Astrocyte (in vitro differentiated cells and primary cell): ENCODE measurements at regions not wholly inside any gene's neighbourhood (a gene's known extent, or its start where the extent isn't known, plus 50 kb on each side); places are given as distances from the start of the nearest gene placed in this dataset.

ENCODE experiments used
- DNase-seq: peaks from one replicate; pipeline ENCODE4 v3.0.0-alpha.2; 2010; ENCODE audit warnings: low read depth
- FAIRE-seq: peaks from 2 replicates; lab custom pipeline; 2011; peaks lifted over from hg19 to GRCh38; lab: Jason Lieb, UNC
- H2AFZ ChIP-seq: 2 replicates; pipeline ENCODE4 v1.6.0; 2012; ENCODE audit warnings: low read depth, low read length, inconsistent platforms
- H3K27ac ChIP-seq: 2 replicates; pipeline ENCODE4 v1.5.1; 2011; ENCODE audit warnings: low read depth, low read length, inconsistent platforms
- H3K27me3 ChIP-seq: 2 replicates; pipeline ENCODE4 v1.6.0; 2011; ENCODE audit warnings: low read length, inconsistent platforms; ENCODE audit not compliant: insufficient read depth
- H3K36me3 ChIP-seq: 2 replicates; pipeline ENCODE4 v1.5.1; 2011; ENCODE audit warnings: low read length, inconsistent platforms; ENCODE audit not compliant: insufficient read depth
- H3K4me1 ChIP-seq: 2 replicates; pipeline ENCODE4 v1.5.1; 2011; ENCODE audit warnings: low read length, inconsistent platforms; ENCODE audit not compliant: insufficient read depth
- H3K4me2 ChIP-seq: 2 replicates; pipeline ENCODE4 v1.6.0; 2012; ENCODE audit warnings: low read length, inconsistent platforms
- H3K4me3 ChIP-seq: 2 replicates; pipeline ENCODE4 v1.5.1; 2011; ENCODE audit warnings: low read depth, mild to moderate bottlenecking, low read length, inconsistent platforms; ENCODE audit not compliant: insufficient read depth
- H3K79me2 ChIP-seq: 2 replicates; pipeline ENCODE4 v1.6.0; 2012; ENCODE audit warnings: mild to moderate bottlenecking, low read length, inconsistent platforms; ENCODE audit not compliant: insufficient read depth
- H3K9ac ChIP-seq: 2 replicates; pipeline ENCODE4 v1.6.0; 2012; ENCODE audit warnings: mild to moderate bottlenecking, low read length, inconsistent platforms
- H3K9me3 ChIP-seq: 2 replicates; pipeline ENCODE4 v1.5.1; 2012; ENCODE audit warnings: low read depth, mild to moderate bottlenecking, low read length, inconsistent platforms; ENCODE audit not compliant: insufficient read depth
- H4K20me1 ChIP-seq: 2 replicates; pipeline ENCODE4 v1.6.0; 2012; ENCODE audit warnings: low read length, inconsistent platforms; ENCODE audit not compliant: insufficient read depth
- H3K27ac Mint-ChIP-seq: one replicate; pipeline ENCODE4 v1.8.0; 2021; ENCODE audit warnings: mild to moderate bottlenecking, mixed read lengths; ENCODE audit not compliant: unreplicated experiment
- H3K27me3 Mint-ChIP-seq: one replicate; pipeline ENCODE4 v1.8.0; 2021; ENCODE audit warnings: low read depth, mixed read lengths; ENCODE audit not compliant: unreplicated experiment
- H3K36me3 Mint-ChIP-seq: one replicate; pipeline ENCODE4 v1.8.0; 2021; ENCODE audit warnings: low read depth, mixed read lengths; ENCODE audit not compliant: unreplicated experiment
- H3K4me1 Mint-ChIP-seq: one replicate; pipeline ENCODE4 v1.8.0; 2021; ENCODE audit warnings: low read depth, mixed read lengths; ENCODE audit not compliant: unreplicated experiment
- H3K4me3 Mint-ChIP-seq: one replicate; pipeline ENCODE4 v1.8.0; 2021; ENCODE audit warnings: mild to moderate bottlenecking, moderate library complexity, mixed read lengths; ENCODE audit not compliant: unreplicated experiment
- H3K9me3 Mint-ChIP-seq: one replicate; pipeline ENCODE4 v1.8.0; 2021; ENCODE audit warnings: mild to moderate bottlenecking, mixed read lengths; ENCODE audit not compliant: unreplicated experiment
- EZH2 ChIP-seq: IDR thresholded peaks from 2 replicates; pipeline ENCODE4 v1.6.1; 2012; ENCODE audit warnings: mild to moderate bottlenecking, low read length, inconsistent platforms; ENCODE audit not compliant: insufficient read depth
- TF ChIP-seq, protein P1 (sequence below): IDR thresholded peaks from 2 replicates; pipeline ENCODE4 v1.5.1; 2011; ENCODE audit warnings: low read depth, mild to moderate bottlenecking, inconsistent platforms, low read length, moderate library complexity; ENCODE audit not compliant: insufficient read depth

- peak overlapping the region; percentile 28 for H2AFZ ChIP-seq
- no peak overlapping the region for H3K9ac ChIP-seq
- H3K27me3 ChIP-seq, result no peaks in the 10 kb centered on the region
- H3K4me2 ChIP-seq, result peak overlapping the region; percentile 41
- DNase-seq (peak; percentile 75), FAIRE-seq (no peak)
- H3K36me3 ChIP-seq, result no peaks in the 10 kb centered on the region
- TF ChIP-seq, protein P1, sequence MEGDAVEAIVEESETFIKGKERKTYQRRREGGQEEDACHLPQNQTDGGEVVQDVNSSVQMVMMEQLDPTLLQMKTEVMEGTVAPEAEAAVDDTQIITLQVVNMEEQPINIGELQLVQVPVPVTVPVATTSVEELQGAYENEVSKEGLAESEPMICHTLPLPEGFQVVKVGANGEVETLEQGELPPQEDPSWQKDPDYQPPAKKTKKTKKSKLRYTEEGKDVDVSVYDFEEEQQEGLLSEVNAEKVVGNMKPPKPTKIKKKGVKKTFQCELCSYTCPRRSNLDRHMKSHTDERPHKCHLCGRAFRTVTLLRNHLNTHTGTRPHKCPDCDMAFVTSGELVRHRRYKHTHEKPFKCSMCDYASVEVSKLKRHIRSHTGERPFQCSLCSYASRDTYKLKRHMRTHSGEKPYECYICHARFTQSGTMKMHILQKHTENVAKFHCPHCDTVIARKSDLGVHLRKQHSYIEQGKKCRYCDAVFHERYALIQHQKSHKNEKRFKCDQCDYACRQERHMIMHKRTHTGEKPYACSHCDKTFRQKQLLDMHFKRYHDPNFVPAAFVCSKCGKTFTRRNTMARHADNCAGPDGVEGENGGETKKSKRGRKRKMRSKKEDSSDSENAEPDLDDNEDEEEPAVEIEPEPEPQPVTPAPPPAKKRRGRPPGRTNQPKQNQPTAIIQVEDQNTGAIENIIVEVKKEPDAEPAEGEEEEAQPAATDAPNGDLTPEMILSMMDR, result no peak
- no peak for TF ChIP-seq EZH2
- Mint-ChIP-seq H3K27ac (peak overlapping the region; percentile 58), H3K9me3 (peaks cover 3% of the 10 kb centered on the region), H3K27me3 (no peaks in the 10 kb centered on the region), H3K4me1 (peaks cover 20% of the 10 kb centered on the region), H3K4me3 (no peak overlapping the region), H3K36me3 (no peaks in the 10 kb centered on the region)
- no peaks in the 10 kb centered on the region for H4K20me1 ChIP-seq
- H3K79me2 ChIP-seq, result no peaks in the 10 kb centered on the region
- H3K4me1 ChIP-seq, result peaks cover 7% of the 10 kb centered on the region
- no peak overlapping the region for H3K27ac ChIP-seq
- no peak overlapping the region for H3K4me3 ChIP-seq
- no peaks in the 10 kb centered on the region for H3K9me3 ChIP-seq
These were observed 126.6 kb upstream of the PARD3 start for GRCh38 chr10:34941471-34942357.

- FAIRE-seq (no peak), DNase-seq (no peak)
- H3K27ac ChIP-seq, result no peak overlapping the region
- no peaks in the 10 kb centered on the region for H4K20me1 ChIP-seq
- no peaks in the 10 kb centered on the region for H3K36me3 Mint-ChIP-seq
- H2AFZ ChIP-seq, result no peak overlapping the region
- no peaks in the 10 kb centered on the region for H3K27me3 Mint-ChIP-seq
- H3K9me3 Mint-ChIP-seq, result peaks cover 3% of the 10 kb centered on the region
- no peaks in the 10 kb centered on the region for H3K27me3 ChIP-seq
- peaks cover 20% of the 10 kb centered on the region for H3K4me1 Mint-ChIP-seq
- H3K27ac Mint-ChIP-seq, result no peak overlapping the region
- H3K4me1 ChIP-seq, result peaks cover 7% of the 10 kb centered on the region
- no peaks in the 10 kb centered on the region for H3K79me2 ChIP-seq
- no peak overlapping the region for H3K4me2 ChIP-seq
- H3K9ac ChIP-seq, result no peak overlapping the region
- no peak overlapping the region for H3K4me3 Mint-ChIP-seq
- H3K9me3 ChIP-seq, result no peaks in the 10 kb centered on the region
- TF ChIP-seq EZH2, result no peak
- TF ChIP-seq, protein P1, result no peak
- no peaks in the 10 kb centered on the region for H3K36me3 ChIP-seq
- no peak overlapping the region for H3K4me3 ChIP-seq
These were observed 125.3 kb upstream of the PARD3 start for GRCh38 chr10:34940436-34940835.

DNA sequence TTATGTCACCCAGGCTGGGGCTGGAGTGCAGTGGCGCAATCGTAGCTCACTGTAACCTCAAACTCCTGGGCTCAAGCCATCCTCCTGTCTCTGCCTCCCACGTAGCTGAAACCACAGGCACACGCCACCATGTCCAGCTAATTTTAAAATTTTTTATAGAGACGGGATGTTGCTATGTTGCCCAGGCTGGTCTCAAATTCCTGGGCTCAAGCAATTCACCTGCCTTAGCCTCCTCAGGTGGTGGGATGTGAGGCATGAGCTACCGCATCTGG lies 123.2 kb upstream of the PARD3 start:
- Histone ChIP-seq H3K27me3 (no peaks in the 10 kb centered on the region), H3K4me1 (peaks cover 7% of the 10 kb centered on the region), H3K27ac (no peak overlapping the region), H3K4me3 (no peak overlapping the region), H3K79me2 (no peaks in the 10 kb centered on the region), H2AFZ (no peak overlapping the region), H3K9me3 (no peaks in the 10 kb centered on the region), H3K36me3 (no peaks in the 10 kb centered on the region), H3K4me2 (no peak overlapping the region), H3K9ac (no peak overlapping the region), H4K20me1 (no peaks in the 10 kb centered on the region)
- H3K27me3 Mint-ChIP-seq, result peaks cover 3% of the 10 kb centered on the region
- peaks cover 2% of the 10 kb centered on the region for H3K9me3 Mint-ChIP-seq
- H3K27ac Mint-ChIP-seq, result no peak overlapping the region
- no peaks in the 10 kb centered on the region for H3K36me3 Mint-ChIP-seq
- no peak overlapping the region for H3K4me3 Mint-ChIP-seq
- DNase-seq, result peak; percentile 56
- no peak for FAIRE-seq
- TF ChIP-seq EZH2, result no peak
- peaks cover 20% of the 10 kb centered on the region for H3K4me1 Mint-ChIP-seq
